GM21717 (cell line): ENCODE measurements at regions not wholly inside any gene's neighbourhood (a gene's known extent, or its start where the extent isn't known, plus 50 kb on each side); places are given as distances from the start of the nearest gene placed in this dataset.
"Not testable (repeated sequence)": the region's sequence is repeated elsewhere in the genome, so short reads cannot be mapped to it uniquely, and the experiment has no call there.

Source experiments
- ATAC-seq: cut with Tn5 transposase; IDR thresholded peaks from one replicate; pipeline ENCODE4 v1.9.1; 2021; ENCODE audit warnings: mild to moderate bottlenecking, moderate library complexity; ENCODE audit not compliant: unreplicated experiment

- ATAC-seq: no peak
Measured at GRCh38 chr7:106354822-106355221, 70.0 kb upstream of the NAMPT start.

GRCh38 chr7:106353944-106354343 is 69.2 kb upstream of the NAMPT start:
- no peak for ATAC-seq

- no peak for ATAC-seq
Measured at GRCh38 chr7:106348231-106348630, 63.4 kb upstream of the NAMPT start.

GRCh38 chr7:106347229-106347833 is 62.5 kb upstream of the NAMPT start:
- ATAC-seq: no peak

- peak; percentile 89 for ATAC-seq
Measured at GRCh38 chr7:106346678-106347217, 62.0 kb upstream of the NAMPT start.

- no peak for ATAC-seq
Measured at GRCh38 chr7:106346167-106346677, 61.4 kb upstream of the NAMPT start.

GRCh38 chr7:106345421-106346166 is 60.8 kb upstream of the NAMPT start:
- ATAC-seq: no peak

- no peak for ATAC-seq
Measured at GRCh38 chr7:106344861-106345260, 60.1 kb upstream of the NAMPT start.

- ATAC-seq: no peak
Measured at GRCh38 chr7:106344211-106344610, 59.4 kb upstream of the NAMPT start.

- ATAC-seq: not testable (repeated sequence)
Measured at GRCh38 chr7:106342049-106342448, 57.3 kb upstream of the NAMPT start.

GRCh38 chr7:106340247-106340596 is 55.4 kb upstream of the NAMPT start:
- ATAC-seq: not testable (repeated sequence)

- no peak for ATAC-seq
Measured at GRCh38 chr7:106339513-106340246, 54.9 kb upstream of the NAMPT start.

- no peak for ATAC-seq
Measured at GRCh38 chr7:106337754-106338153, 53.0 kb upstream of the NAMPT start.

GRCh38 chr7:106335814-106336213 is 51.0 kb upstream of the NAMPT start:
- no peak for ATAC-seq
